ENCODE measurements at regions not wholly inside any gene's neighbourhood (a gene's known extent, or its start where the extent isn't known, plus 50 kb on each side); places are given as distances from the start of the nearest gene placed in this dataset.

DNA sequence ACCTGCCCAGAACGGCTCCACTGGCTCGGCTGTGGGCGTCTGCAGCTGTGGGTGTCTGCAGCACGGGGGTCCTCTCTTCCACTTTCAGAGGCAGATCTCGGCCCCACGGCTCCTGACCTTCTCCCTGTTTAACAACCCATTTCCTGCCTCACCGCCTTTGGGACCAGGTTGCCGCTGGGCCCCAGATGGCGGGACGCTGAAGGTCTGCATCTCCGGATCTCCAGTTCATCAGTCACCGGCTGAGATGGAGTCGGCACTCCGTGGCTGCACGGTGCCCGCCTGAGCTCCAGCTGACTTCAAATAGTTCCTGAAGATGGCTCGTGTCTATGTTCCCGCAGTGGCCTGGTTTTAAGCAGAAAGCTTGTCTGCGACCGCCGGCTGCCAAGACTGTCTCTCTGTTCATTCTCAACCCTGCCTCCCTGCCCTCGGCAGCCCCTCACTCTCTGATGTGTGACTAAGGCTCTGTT, 475.9 kb downstream of the BRD1 start:
- CTCF ChIA-PET = no interaction called here
- no peaks in the 10 kb centered on the region for H3K36me3 ChIP-seq (ENCODE audit: control insufficient read depth in 1 of 2, insufficient read depth in 2 of 2, low read length in 2 of 2)
- H3K9me2 ChIP-seq (ENCODE audit: insufficient read depth) = no peaks in the 10 kb centered on the region
- RAD21 ChIA-PET (ENCODE audit: low non-redundant PET in 1 of 2, low total read pairs in 2 of 2, uncharacterized antibody in 2 of 2, unreplicated experiment in 2 of 2) = no interaction called here
- H3K4me1 ChIP-seq (ENCODE audit: control insufficient read depth in 1 of 2, insufficient read depth in 2 of 2, low read length in 2 of 2) = no peaks in the 10 kb centered on the region
- no peak overlapping the region for H3K4me2 ChIP-seq (ENCODE audit: low read length)
- POLR2A ChIA-PET = no interaction called here
- H3K9ac ChIP-seq (ENCODE audit: low read length) = no peak overlapping the region
- H4K20me1 ChIP-seq (ENCODE audit: insufficient read depth) = no peaks in the 10 kb centered on the region
- peaks cover 40% of the 10 kb centered on the region for H3K27me3 ChIP-seq (ENCODE audit: insufficient read depth, low read length)
- no peak for TF ChIP-seq ZBTB33 (IDR thresholded peaks at IDR 0.05; ENCODE audit: extremely low read depth, insufficient replicate concordance, low read length)
- no peak for TF ChIP-seq POLR2A (IDR thresholded peaks at IDR 0.05; ENCODE audit: borderline replicate concordance, extremely low read depth, insufficient read depth, insufficient read length)
- no TSS peak for BruUV-seq (replicated peaks)
- DNase-seq (ENCODE audit: low read depth, low spot score) = no peak
- no peak overlapping the region for H2AFZ ChIP-seq (ENCODE audit: low read depth, low read length, poor library complexity, severe bottlenecking)
- no peaks in the 10 kb centered on the region for H3K79me2 ChIP-seq (ENCODE audit: insufficient read depth, low read length)
- H3K9me3 ChIP-seq (ENCODE audit: control insufficient read depth in 1 of 2, insufficient read depth in 1 of 2, low read depth in 1 of 2, low read length in 2 of 2) = no peaks in the 10 kb centered on the region
- no peak overlapping the region for H3K4me3 ChIP-seq (replicated peaks in 1 of 2; ENCODE audit: low read depth in 1 of 2, low read length in 2 of 2)
- intact Hi-C loops (cut with micrococcal nuclease) = no loop called here
- H3K27ac ChIP-seq (ENCODE audit: low read depth, low read length) = no peak overlapping the region
- ATAC-seq = no peak

DNA sequence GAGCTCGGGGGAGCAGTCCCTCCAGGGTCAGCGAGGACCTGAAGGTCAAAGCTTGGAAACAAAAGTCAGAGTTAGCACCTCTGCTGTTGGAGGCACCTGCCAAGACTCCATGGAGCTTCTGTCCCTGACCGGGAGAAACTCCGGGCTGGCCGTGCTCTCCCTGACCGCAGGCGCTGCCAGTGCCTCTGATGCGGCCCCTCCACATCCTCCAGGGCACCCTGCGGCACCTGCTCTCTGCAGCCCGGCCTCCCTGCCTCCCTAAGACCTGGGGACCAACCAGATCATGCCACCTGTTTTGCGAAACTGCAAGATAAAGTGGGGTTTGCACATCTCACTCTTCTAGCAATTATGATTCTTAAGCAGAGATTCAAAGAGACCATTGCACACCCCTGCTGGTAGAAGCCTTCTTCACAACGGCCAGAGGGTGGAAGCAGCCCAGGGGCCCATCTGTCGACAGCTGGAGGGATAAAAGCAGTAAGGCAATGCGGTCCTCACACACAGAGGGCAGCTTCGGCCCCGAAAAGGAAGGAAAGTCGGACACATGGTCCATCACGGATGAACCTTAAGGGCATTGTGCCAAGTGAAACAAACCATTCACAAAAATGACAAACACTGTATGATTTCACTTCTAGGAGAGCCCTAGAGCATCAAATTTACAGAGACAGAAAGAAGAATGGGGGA, 477.1 kb downstream of the BRD1 start:
- CTCF ChIA-PET = no interaction called here
- Histone ChIP-seq H3K9me2 (ENCODE audit: insufficient read depth) (no peaks in the 10 kb centered on the region), H3K9me3 (ENCODE audit: control insufficient read depth in 1 of 2, insufficient read depth in 1 of 2, low read depth in 1 of 2, low read length in 2 of 2) (no peaks in the 10 kb centered on the region), H3K36me3 (ENCODE audit: control insufficient read depth in 1 of 2, insufficient read depth in 2 of 2, low read length in 2 of 2) (no peaks in the 10 kb centered on the region), H3K27me3 (ENCODE audit: insufficient read depth, low read length) (peaks cover 34% of the 10 kb centered on the region), H3K9ac (ENCODE audit: low read length) (no peak overlapping the region), H3K4me1 (ENCODE audit: control insufficient read depth in 1 of 2, insufficient read depth in 2 of 2, low read length in 2 of 2) (no peaks in the 10 kb centered on the region), H2AFZ (ENCODE audit: low read depth, low read length, poor library complexity, severe bottlenecking) (no peak overlapping the region), H3K4me2 (ENCODE audit: low read length) (no peak overlapping the region), H4K20me1 (ENCODE audit: insufficient read depth) (no peaks in the 10 kb centered on the region), H3K27ac (ENCODE audit: low read depth, low read length) (no peak overlapping the region), H3K79me2 (ENCODE audit: insufficient read depth, low read length) (no peaks in the 10 kb centered on the region), H3K4me3 (replicated peaks in 1 of 2; ENCODE audit: low read depth in 1 of 2, low read length in 2 of 2) (no peak overlapping the region)
- TF ChIP-seq SIN3A (IDR thresholded peaks at IDR 0.05; ENCODE audit: low read depth) (no peak), CTCF (IDR thresholded peaks at IDR 0.05 in 2 of 3, conservative IDR thresholded peaks at IDR 0.05 in 1 of 3; ENCODE audit: borderline replicate concordance in 1 of 3, insufficient read depth in 1 of 3, low read depth in 2 of 3, low read length in 2 of 3) (0 out of 6 replicates have a peak, but pooled peaks of 1 of the 3 experiments have one; percentile 1)
- DNase-seq (ENCODE audit: low read depth, low spot score) (no peak), ATAC-seq (no peak; the same call in 1 of the 2 replicates)
- BruUV-seq (replicated peaks) = no TSS peak
- POLR2A ChIA-PET = no interaction called here
- intact Hi-C loops (cut with micrococcal nuclease) = no loop called here
- RAD21 ChIA-PET (ENCODE audit: low non-redundant PET in 1 of 2, low total read pairs in 2 of 2, uncharacterized antibody in 2 of 2, unreplicated experiment in 2 of 2) = no interaction called here
